NCI-H82 treated with DMSO at 0.1 percent for 48 hours (cell line): ENCODE measurements at regions not wholly inside any gene's neighbourhood (a gene's known extent, or its start where the extent isn't known, plus 50 kb on each side); places are given as distances from the start of the nearest gene placed in this dataset.
A peak's percentile ranks its signal among the peaks of the same experiment; 100 is the strongest.

Experiments
- DNase-seq: peaks from one replicate; lab custom pipeline; 2025; ENCODE audit not compliant: unreplicated experiment; lab: John Stamatoyannopoulos, UW

GRCh38 chr2:52258038-52258437 is 1226.1 kb upstream of the NRXN1 start:
- no peak for DNase-seq

DNA sequence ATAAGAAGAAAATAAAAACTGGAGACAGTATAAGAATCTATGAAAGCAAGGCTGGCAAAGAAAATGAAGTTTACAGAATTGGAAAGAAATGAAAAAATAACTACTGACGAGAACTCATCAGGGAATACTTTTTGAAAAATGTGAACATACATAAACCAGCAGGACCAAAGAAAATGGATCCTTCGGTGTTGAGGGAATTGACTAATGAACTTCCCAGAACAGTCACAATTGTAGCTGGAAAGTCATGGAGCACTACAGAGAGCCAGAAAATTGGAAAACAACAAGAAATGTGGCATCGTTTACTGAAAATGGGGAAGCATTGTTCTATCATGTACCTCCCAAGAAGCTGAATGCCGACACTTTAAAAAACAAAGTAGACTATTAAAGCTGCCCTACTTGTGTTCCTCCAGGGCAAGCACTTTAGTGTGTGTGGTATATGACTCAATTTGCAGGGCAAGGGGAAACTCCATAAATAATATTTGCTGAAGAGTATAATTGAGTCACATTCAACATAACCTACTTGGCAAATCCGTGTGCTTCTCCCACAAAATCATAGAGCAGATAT is 1221.6 kb upstream of the NRXN1 start:
- no peak for DNase-seq

GRCh38 chr2:52238782-52239181 is 1206.8 kb upstream of the NRXN1 start:
- DNase-seq = no peak

DNA sequence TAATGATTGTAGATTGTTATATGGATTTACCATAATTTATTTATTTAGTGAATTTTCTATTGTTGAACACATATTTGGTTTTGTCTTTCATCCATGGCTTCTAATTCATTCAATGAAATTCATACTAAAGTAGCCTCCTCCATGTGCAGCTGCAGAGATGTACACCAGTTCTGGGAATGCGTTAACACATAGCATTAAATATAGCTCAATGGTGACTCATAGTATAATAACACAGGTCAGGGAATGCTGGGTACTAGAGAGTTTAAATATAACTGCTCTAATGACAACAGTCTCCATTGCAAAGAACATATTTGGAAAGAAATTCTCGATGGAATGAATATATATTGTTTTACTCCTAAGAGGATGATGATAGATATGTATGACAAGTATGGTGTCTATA is 1190.2 kb upstream of the NRXN1 start:
- no peak for DNase-seq

- no peak for DNase-seq
Observed at GRCh38 chr2:52220393-52220792, 1188.5 kb upstream of the NRXN1 start.

DNA sequence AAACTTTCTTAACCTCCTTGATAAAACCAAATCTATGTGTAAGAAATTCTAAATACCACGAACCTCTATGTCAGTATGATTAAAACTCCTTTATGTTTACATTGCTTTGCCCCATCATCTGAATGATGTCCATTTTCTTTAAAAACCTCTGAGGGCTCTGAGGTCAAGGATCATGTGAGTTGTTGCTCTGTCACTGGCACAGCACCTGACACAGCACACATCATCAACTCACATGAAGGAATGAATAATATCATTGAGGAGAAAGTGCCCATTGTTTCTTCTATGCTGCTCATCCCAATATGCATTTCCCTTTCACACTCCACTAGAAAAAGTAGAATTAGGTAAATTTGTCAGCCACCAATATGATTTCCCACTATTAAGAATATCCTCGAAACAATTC is 1178.7 kb upstream of the NRXN1 start:
- no peak for DNase-seq

- no peak for DNase-seq
Observed at GRCh38 chr2:52210161-52210560, 1178.2 kb upstream of the NRXN1 start.

GRCh38 chr2:52194342-52194741 is 1162.4 kb upstream of the NRXN1 start:
- DNase-seq = no peak

- no peak for DNase-seq
Observed at GRCh38 chr2:52193804-52194203, 1161.9 kb upstream of the NRXN1 start.

GRCh38 chr2:52192656-52193055 is 1160.7 kb upstream of the NRXN1 start:
- no peak for DNase-seq

GRCh38 chr2:52181080-52181479 is 1149.1 kb upstream of the NRXN1 start:
- DNase-seq = no peak

- DNase-seq = no peak
Observed at GRCh38 chr2:52178845-52179244, 1146.9 kb upstream of the NRXN1 start.

- DNase-seq = no peak
Observed at GRCh38 chr2:52145005-52145404, 1113.1 kb upstream of the NRXN1 start.

DNA sequence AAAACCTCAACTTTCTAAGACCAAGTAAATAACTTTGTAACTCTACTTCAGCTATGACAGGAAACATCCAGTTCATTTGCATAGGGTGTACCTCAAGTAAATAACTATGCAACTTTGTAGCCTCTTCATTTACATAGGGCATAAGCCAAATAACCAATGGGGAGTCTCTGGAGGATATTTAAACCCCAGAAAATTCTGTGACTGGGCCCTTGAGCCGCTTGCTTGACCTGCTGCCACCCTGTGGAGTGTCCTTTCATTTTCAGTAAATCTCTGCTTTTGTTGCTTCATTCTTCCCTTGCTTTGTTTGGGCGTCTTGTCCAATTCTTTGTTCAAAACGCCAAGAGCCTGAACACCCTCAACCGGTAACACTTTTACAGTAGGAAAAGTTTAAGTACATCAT is 1112.7 kb upstream of the NRXN1 start:
- no peak for DNase-seq

- no peak for DNase-seq
Observed at GRCh38 chr2:52141076-52141475, 1109.1 kb upstream of the NRXN1 start.

- DNase-seq = no peak
Observed at GRCh38 chr2:52139241-52139640, 1107.3 kb upstream of the NRXN1 start.

- no peak for DNase-seq
Observed at GRCh38 chr2:52135235-52135634, 1103.3 kb upstream of the NRXN1 start.

- DNase-seq = no peak
Observed at GRCh38 chr2:52128081-52128480, 1096.1 kb upstream of the NRXN1 start.

DNA sequence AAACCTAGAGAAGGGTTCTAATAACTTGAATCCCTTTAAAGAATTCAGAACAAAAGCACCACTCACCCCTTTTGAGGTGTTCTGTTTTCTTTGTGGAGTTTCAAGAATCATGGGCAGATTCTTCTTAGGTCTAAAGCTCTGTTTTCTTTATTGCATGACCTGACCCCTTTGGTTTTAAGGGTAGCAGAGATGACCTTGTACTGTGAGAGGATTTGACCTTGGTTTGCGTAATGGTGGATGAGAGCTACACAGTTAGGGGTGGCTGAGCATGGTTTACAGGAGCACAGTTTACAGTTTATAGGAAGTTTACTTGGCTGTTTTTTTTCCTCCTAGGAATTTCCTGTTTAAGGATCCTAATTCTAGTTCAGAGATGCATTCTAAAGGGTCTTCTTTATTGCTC is 1095.6 kb upstream of the NRXN1 start:
- no peak for DNase-seq

DNA sequence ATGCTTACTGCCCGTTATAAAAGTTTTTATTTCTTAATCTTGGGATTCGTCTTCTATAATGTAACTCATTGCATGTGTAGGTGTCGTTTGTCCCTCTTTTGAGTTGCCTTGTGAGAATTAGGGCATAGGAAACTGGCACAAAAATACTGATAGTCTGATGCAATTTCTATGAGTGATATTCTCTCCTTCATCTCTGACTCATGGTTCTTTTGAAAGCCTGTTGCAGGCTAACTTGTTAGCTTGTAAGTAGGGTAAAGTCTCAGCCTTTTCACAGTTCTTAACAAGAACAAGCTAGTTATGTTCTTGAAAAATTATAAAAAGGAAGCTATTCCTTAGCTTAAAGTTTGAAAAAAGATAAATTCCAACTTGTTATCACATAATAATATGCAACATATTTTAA is 1085.4 kb upstream of the NRXN1 start:
- no peak for DNase-seq

GRCh38 chr2:52115750-52116149 is 1083.8 kb upstream of the NRXN1 start:
- DNase-seq = no peak

GRCh38 chr2:52113338-52113737 is 1081.4 kb upstream of the NRXN1 start:
- no peak for DNase-seq

DNA sequence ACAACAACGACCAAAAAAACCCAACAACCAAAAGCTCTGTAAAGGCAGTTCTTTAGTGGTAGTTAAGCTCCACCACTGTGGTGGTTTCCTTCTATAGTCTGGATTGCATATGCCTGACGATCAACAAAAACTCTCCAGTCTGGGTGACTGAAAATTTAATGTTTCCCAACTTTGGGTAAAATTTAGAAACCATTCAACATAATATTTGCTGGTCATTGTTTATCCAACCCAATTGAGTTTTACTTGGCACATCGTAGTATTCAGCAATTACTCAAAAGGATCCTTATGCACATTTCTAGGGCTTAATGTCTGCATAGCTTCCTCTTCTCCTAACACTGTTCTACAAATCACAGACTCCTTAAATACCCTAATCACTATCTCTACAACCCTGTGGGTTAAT is 1080.2 kb upstream of the NRXN1 start:
- DNase-seq = no peak

GRCh38 chr2:52107124-52107523 is 1075.2 kb upstream of the NRXN1 start:
- peak; percentile 92 for DNase-seq
